Rectal smooth muscle tissue (tissue), 1 donor: ENCODE measurements at regions not wholly inside any gene's neighbourhood (a gene's known extent, or its start where the extent isn't known, plus 50 kb on each side); places are given as distances from the start of the nearest gene placed in this dataset.

Source experiments
- H3K27ac ChIP-seq: one replicate; pipeline ENCODE4 v1.7.0; 2013; ENCODE audit warnings: low read depth, low read length, inconsistent platforms
- H3K27me3 ChIP-seq: one replicate; pipeline ENCODE4 v1.7.0; 2013; ENCODE audit warnings: low read length; ENCODE audit not compliant: control insufficient read depth, insufficient read depth
- H3K36me3 ChIP-seq: one replicate; pipeline ENCODE4 v1.7.0; 2013; ENCODE audit warnings: low read length; ENCODE audit not compliant: control insufficient read depth, insufficient read depth
- H3K4me1 ChIP-seq: one replicate; pipeline ENCODE4 v1.7.0; 2013; ENCODE audit warnings: low read length; ENCODE audit not compliant: control insufficient read depth, insufficient read depth
- H3K4me3 ChIP-seq: one replicate; pipeline ENCODE4 v1.7.0; 2013; ENCODE audit warnings: low read length
- H3K9ac ChIP-seq: one replicate; pipeline ENCODE4 v1.7.0; 2013; ENCODE audit warnings: low read length

GRCh38 chr1:221827307-221827642 is 85.4 kb upstream of the DUSP10 start:
- no peak overlapping the region for H3K27ac ChIP-seq
- no peaks in the 10 kb centered on the region for H3K36me3 ChIP-seq
- H3K4me3 ChIP-seq = no peak overlapping the region
- H3K9ac ChIP-seq = no peak overlapping the region
- H3K4me1 ChIP-seq = peaks cover 3% of the 10 kb centered on the region
- no peaks in the 10 kb centered on the region for H3K27me3 ChIP-seq

- Histone ChIP-seq H3K27me3 (no peaks in the 10 kb centered on the region), H3K4me3 (no peak overlapping the region), H3K36me3 (no peaks in the 10 kb centered on the region), H3K9ac (no peak overlapping the region), H3K4me1 (no peaks in the 10 kb centered on the region), H3K27ac (no peak overlapping the region)
Observed at GRCh38 chr1:221824909-221825308, 83.0 kb upstream of the DUSP10 start.

- H3K4me3 ChIP-seq = no peak overlapping the region
- no peaks in the 10 kb centered on the region for H3K27me3 ChIP-seq
- H3K4me1 ChIP-seq = no peaks in the 10 kb centered on the region
- H3K27ac ChIP-seq = no peak overlapping the region
- H3K36me3 ChIP-seq = no peaks in the 10 kb centered on the region
- no peak overlapping the region for H3K9ac ChIP-seq
Observed at GRCh38 chr1:221824025-221824424, 82.1 kb upstream of the DUSP10 start.

- no peak overlapping the region for H3K4me3 ChIP-seq
- no peaks in the 10 kb centered on the region for H3K36me3 ChIP-seq
- H3K4me1 ChIP-seq = no peaks in the 10 kb centered on the region
- H3K27ac ChIP-seq = no peak overlapping the region
- H3K9ac ChIP-seq = no peak overlapping the region
- H3K27me3 ChIP-seq = no peaks in the 10 kb centered on the region
Observed at GRCh38 chr1:221823561-221823960, 81.7 kb upstream of the DUSP10 start.

- no peak overlapping the region for H3K27ac ChIP-seq
- H3K4me1 ChIP-seq = no peaks in the 10 kb centered on the region
- H3K36me3 ChIP-seq = no peaks in the 10 kb centered on the region
- no peak overlapping the region for H3K4me3 ChIP-seq
- no peaks in the 10 kb centered on the region for H3K27me3 ChIP-seq
- no peak overlapping the region for H3K9ac ChIP-seq
Observed at GRCh38 chr1:221823149-221823548, 81.3 kb upstream of the DUSP10 start.

- H3K4me1 ChIP-seq = no peaks in the 10 kb centered on the region
- H3K27ac ChIP-seq = no peak overlapping the region
- H3K4me3 ChIP-seq = no peak overlapping the region
- no peak overlapping the region for H3K9ac ChIP-seq
- no peaks in the 10 kb centered on the region for H3K36me3 ChIP-seq
- H3K27me3 ChIP-seq = no peaks in the 10 kb centered on the region
Observed at GRCh38 chr1:221822591-221822990, 80.7 kb upstream of the DUSP10 start.

GRCh38 chr1:221816899-221817298 is 75.0 kb upstream of the DUSP10 start:
- no peak overlapping the region for H3K27ac ChIP-seq
- no peaks in the 10 kb centered on the region for H3K27me3 ChIP-seq
- H3K4me1 ChIP-seq = no peaks in the 10 kb centered on the region
- no peak overlapping the region for H3K4me3 ChIP-seq
- no peaks in the 10 kb centered on the region for H3K36me3 ChIP-seq
- H3K9ac ChIP-seq = no peak overlapping the region

GRCh38 chr1:221815660-221816059 is 73.8 kb upstream of the DUSP10 start:
- no peaks in the 10 kb centered on the region for H3K36me3 ChIP-seq
- no peak overlapping the region for H3K27ac ChIP-seq
- no peak overlapping the region for H3K9ac ChIP-seq
- H3K4me3 ChIP-seq = no peak overlapping the region
- no peaks in the 10 kb centered on the region for H3K27me3 ChIP-seq
- no peaks in the 10 kb centered on the region for H3K4me1 ChIP-seq

GRCh38 chr1:221813887-221814286 is 72.0 kb upstream of the DUSP10 start:
- no peaks in the 10 kb centered on the region for H3K27me3 ChIP-seq
- no peaks in the 10 kb centered on the region for H3K4me1 ChIP-seq
- no peak overlapping the region for H3K27ac ChIP-seq
- H3K9ac ChIP-seq = no peak overlapping the region
- no peaks in the 10 kb centered on the region for H3K36me3 ChIP-seq
- no peak overlapping the region for H3K4me3 ChIP-seq

- Histone ChIP-seq H3K27ac (no peak overlapping the region), H3K9ac (no peak overlapping the region), H3K36me3 (no peaks in the 10 kb centered on the region), H3K27me3 (no peaks in the 10 kb centered on the region), H3K4me1 (no peaks in the 10 kb centered on the region), H3K4me3 (no peak overlapping the region)
Observed at GRCh38 chr1:221812905-221813597, 71.2 kb upstream of the DUSP10 start.

- Histone ChIP-seq H3K27me3 (no peaks in the 10 kb centered on the region), H3K36me3 (no peaks in the 10 kb centered on the region), H3K27ac (no peak overlapping the region), H3K4me1 (no peaks in the 10 kb centered on the region), H3K4me3 (no peak overlapping the region), H3K9ac (no peak overlapping the region)
Observed at GRCh38 chr1:221812088-221812752, 70.3 kb upstream of the DUSP10 start.

GRCh38 chr1:221810406-221810805 is 68.5 kb upstream of the DUSP10 start:
- Histone ChIP-seq H3K27me3 (no peaks in the 10 kb centered on the region), H3K4me3 (no peak overlapping the region), H3K27ac (no peak overlapping the region), H3K4me1 (no peaks in the 10 kb centered on the region), H3K36me3 (no peaks in the 10 kb centered on the region), H3K9ac (no peak overlapping the region)
